ENCODE measurements at regions not wholly inside any gene's neighbourhood (a gene's known extent, or its start where the extent isn't known, plus 50 kb on each side); places are given as distances from the start of the nearest gene placed in this dataset.

DNA sequence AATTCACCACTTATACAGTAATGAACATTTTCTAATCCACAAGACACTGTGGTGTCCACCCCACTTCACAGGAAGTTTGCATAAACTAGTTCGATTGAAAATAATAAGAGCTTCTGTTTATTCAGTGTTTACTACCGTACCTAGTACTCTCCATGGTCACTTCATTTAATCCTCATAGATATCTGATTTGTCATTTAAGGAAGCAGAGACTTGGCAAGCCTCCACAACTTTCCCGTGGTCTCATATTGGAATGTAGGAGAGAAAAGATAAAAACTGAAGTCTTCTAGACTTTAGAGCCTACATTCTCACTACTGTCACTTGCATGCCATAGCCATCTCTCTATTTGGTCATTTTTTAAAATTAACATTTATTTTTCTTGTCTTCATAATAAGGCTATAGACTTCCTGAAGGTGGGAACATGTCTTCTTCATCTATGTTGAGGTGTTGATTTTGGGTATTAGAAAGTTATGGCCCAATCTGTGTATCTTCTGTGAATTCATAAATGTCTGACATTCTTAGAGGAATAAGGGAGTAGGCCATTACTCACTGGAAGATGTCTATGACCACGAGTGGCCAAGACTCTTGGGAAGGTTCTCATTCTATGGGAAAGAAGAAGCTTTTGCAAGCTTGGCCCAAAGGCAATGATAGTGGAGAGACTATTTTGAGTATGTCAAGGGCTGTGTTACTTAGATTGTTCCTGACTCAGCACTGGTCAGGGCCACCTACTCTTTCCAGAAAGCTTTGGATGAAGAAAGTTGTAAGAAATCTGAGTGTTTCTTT is 423.7 kb downstream of the LRIG3 start:
- peak; percentile 79 for DNase-seq

- DNase-seq = no peak
Observed at GRCh38 chr12:58500399-58500798, 419.9 kb downstream of the LRIG3 start.

DNA sequence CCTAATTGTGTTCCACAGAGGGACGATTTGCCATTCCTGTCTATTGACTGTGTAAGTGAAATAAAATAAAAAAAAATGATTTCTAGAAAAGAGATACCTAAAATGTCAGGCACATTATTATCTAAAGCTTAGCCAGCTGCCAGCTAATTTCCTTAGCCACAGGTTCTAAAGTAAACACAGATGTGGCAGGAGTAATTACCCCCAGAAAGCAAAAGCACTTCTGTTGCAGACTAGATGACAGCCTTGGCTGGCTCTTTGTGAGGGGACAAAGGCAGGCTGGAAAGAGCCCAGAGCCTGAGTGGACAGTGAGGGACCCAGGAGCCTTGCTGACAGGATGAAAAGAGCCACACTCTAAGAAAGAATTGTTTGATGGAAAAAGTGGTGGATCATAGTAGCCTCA is 418.1 kb downstream of the LRIG3 start:
- DNase-seq = peak; percentile 44

DNA sequence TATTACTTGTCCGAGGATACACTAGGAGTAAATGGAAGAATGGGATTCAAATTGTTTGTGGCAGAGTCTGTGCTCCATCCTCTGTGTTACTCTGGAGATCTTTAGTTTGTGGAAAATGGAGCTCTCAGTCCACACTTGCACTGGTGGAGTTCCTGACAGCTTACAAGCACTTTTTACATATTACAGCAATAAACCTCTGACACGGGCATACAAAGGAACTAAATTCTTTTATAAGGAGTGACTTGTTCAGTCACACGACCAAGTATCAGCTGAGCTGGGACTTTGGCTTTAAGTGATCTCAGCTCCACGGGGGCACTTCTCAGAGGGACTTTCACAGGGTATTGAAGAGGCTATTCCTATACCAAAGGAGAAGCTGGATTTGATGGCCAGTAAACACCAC is 417.5 kb downstream of the LRIG3 start:
- no peak for DNase-seq

DNA sequence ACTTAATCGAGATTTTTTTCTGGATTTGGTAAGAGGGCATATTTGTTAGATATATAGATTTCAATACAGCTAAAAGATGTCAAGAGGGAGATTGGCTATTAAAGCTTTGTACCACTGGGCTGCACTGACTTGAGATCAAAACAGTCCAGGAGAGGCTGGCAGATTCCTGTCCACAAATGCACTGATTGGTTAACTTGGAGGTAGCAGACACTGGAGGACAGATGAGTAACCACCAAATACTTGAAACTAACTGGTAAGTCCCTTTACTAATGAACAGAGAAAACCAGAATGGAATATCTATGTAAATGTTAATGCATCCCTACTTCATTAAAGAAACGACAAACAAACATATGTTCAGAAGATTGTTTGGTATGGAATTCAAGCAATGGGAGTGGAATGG is 416.6 kb downstream of the LRIG3 start:
- peak; percentile 31 for DNase-seq

DNA sequence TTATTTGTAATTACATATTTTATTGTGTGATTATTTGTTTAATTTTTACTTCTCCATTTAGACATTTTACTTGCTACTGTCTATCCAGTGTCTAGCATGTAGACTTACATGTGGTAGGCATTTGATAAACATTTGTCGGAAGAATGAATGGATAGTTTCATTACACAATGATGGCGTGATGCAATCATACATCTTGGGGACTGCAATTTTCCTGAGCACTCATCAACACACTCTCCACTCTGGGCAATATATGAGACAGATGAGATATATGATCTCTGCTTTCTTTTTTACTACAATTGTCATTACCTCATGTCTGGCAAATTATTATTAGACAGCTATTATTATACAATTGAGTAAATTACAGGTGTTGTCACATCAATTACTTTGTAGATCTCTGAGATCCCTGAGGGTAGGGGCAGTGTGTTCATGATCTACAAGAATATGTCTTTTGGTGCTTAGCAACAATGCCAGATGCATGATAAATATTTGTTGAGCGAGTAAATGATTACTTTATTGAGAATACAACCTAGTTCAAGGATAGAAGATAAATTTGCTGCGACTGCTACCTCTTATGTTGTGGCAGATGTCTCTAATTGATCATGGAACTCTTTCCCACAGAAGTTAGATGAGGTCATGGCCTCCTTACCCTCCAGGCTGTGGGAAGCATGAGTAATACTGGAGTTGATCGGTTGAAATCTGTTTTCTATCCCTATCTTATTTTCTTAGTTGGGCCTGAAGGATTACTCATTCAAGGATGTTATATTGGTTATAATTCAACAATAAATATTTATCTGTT is 416.0 kb downstream of the LRIG3 start:
- DNase-seq = peak; percentile 70

- DNase-seq = peak; percentile 89
Observed at GRCh38 chr12:58509116-58509885, 411.0 kb downstream of the LRIG3 start.

DNA sequence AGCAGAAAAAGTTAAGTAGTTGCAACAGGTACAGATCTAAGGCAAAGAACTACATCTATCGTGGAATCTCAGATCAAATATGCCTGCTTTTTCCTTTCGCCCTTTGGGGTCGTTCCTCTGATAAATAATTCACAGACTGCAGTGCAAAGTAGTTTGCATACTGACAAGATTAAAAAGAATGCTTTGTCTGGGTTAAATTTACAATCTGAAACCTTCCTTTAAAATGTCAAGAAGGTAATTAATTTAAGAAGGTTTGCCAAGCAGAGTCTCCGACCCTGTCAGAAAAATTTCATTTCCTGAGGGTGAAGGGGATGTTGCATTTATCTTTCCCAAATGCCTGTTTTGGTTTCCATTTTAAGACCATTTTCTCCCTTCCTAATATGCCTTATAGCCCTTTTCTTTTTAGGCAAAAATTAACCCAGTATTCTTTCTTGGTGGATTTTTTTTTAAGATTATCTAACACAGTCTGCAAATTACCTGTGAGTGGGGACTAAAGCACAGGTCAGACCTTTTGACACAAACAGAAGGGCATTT is 406.9 kb downstream of the LRIG3 start:
- DNase-seq = no peak

DNA sequence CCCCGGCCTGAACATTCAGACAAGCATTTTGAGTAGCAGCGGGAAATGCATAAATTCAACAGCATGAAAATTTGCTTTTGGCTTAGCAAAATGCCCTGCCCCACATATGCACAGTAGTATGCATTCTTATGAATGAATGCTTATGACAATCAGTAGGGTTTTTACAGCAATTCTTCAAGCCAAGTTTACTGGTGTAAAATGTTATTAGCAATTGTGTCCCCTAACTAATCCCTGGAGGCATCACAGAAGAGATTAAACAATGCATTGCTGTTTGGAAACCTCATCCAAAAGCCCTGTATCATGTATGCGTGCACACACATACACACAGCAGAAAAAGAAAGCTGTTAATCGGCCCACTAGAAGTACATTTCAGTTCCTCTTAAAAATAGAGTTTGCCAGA is 406.5 kb downstream of the LRIG3 start:
- no peak for DNase-seq

DNA sequence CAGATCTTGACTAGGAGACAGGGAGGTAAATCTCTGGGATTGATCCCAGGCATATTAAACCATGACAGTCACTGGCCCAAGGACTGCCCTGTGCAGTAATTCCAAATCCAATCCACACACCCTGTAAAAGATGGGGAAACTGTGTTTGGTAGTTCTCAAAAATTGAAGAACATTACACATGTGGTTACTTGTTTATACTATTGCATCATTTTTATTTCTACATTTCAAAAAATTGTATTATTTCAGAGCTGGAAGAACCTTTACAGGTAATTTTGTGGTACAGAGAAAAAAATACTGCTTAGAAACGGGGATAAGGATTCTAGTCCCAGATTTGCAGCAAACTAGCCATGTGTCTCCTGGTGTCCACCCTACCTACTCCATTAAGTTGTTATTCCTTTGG is 400.5 kb downstream of the LRIG3 start:
- no peak for DNase-seq

DNA sequence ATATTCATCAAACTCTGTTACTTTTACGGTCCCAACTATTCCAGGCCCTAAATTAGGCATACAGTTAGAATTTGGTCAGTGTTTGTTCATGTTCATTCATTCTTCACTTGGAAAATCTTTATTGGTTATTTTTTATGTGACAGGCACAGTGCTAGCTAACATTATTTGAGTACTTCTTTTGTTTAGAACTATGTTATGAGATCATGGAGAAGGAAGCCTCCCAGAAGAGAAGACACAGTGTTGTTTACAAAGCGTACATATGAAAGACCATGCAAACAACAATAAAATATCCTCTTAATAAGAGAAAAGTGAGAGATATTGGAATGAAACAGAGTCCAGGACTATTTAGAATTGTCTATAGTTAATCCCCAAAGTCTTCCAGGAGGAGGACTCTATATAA is 399.2 kb downstream of the LRIG3 start:
- DNase-seq = no peak

DNA sequence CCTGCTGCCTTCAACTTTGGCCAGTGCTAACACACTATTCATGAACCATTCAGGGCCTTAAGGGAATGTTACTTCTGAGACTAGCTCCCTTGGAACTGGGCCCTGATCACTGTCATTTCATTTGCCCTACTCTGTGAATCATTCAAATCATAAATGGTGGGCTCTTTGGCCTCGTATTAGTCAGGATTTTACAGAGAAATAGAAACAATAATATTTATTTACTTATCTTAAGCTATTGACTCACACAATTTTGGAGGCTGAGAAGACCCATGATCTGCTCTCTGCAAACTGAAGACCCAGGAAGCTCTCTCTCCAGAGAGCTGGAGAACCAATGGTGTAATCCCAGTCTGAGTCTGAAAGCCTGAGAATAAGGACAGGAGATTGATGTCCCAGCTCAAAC is 398.5 kb downstream of the LRIG3 start:
- no peak for DNase-seq

DNA sequence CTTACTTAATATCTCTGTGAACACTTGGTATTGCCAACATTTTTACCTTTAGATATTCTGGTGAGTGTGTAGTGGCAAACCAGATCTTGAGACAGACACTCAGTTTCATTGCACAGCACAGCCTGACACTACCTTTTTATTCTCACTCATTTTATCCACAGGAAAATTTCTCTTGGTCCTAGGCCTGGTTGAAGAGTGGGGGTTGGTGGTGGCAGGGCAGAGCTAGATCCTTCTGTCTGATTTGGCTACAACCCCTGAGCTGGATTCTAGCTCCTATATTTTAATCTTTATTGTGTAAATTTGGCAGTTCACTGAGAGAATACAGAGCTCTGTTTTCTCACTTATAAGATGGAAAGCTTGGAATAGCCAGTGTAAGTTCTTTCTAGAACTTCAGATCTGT is 396.9 kb downstream of the LRIG3 start:
- no peak for DNase-seq

GRCh38 chr12:58528271-58528670 is 392.0 kb downstream of the LRIG3 start:
- DNase-seq = peak; percentile 52

- DNase-seq = peak; percentile 88
Observed at GRCh38 chr12:58529114-58529665, 391.1 kb downstream of the LRIG3 start.

DNA sequence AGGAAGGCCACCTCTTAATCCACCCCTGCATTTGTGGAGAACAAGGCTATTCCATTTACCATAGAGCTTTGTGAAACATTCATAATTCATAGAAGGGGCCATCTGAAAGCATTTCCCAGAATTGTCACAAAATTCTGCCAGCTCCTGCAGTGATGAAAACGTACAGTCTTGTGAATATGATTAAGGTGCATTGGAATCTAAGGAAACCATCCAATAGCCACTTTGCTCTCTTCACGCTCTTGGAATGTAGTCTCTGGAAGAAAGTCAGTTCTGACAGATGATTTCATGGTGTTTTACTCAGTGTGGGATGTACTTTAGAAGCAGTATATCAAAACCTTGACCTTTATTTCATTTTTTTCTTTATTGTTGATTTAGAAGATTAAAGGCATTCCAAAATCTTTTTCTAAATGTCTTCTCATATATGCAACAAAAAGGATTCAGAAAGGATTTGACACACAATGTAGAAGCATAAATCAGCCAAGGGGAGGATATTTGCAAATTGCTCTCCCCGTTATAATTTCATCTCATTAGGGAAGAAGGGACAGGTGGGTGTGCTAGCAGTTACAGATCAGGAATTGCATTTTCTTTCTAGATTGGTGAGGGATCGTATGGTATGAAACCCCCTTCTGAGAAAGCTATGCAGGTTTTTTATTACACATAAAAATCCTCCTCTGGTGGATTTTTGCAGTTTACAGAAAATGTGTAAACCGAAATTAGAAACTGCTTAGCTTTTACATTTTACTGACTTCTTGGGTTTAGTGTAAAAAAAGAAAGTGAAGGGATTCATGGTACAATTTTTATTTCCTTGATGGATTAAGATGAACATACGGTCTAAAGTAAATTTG is 390.2 kb downstream of the LRIG3 start:
- peak; percentile 98 for DNase-seq

GRCh38 chr12:58530742-58531062 is 389.6 kb downstream of the LRIG3 start:
- DNase-seq = peak; percentile 87

- no peak for DNase-seq
Observed at GRCh38 chr12:58532855-58533608, 387.3 kb downstream of the LRIG3 start.

DNA sequence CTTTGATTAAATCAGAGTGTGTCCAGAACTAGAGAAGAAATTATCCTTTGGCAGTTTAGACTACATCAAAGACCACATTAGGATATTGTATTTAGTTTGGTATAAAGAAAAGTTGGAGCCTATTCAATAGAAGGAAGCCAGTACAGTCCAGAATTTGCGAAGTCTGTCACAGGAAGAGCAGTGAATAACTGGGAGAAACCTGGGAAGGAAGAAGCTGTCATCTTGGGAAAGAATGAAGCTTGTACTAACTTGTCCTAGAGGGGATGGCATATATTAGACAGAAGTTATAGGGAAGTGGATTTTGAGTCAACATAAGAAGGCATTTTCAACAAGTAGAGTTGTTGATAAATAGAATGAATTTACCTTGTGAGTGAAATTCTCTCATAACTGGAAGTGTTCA is 386.7 kb downstream of the LRIG3 start:
- DNase-seq = no peak

DNA sequence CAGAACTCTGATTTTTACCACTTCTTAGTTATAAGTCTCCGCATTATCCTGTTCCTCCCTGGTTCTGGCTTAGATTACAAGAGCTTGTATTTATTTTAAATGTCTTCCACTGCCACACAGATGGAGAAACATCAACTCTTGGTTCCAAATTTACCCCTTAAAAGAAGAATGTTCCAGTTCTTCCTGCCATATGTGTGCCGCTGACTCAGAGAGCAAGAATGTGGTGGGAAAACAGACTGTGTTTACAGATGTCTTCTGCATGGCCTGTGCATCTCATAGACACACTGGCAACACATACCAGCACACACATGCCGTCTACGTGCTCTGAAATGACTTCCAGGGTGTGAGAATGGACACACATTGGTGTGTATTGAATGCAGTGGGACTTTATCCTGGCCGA is 383.0 kb downstream of the LRIG3 start:
- peak; percentile 91 for DNase-seq

DNA sequence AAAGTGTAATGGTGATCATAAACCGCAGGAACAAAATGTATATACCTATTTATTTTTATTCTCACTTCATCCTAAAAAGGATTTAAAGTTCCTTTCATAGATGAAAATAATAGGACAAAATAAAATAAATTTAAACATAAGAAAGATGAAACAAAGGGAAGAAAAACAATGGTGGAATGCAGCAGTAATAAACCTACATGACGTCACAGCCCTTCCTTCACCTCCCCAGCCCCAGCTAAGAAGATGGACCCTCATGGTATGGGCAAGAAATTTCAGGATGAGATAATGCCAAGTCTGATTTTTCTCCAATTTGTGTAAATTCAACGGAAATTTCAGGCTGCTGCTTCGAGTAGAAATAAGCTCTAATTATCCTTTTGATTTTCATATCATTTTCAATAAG is 381.0 kb downstream of the LRIG3 start:
- no peak for DNase-seq
